ENCODE measurements at regions not wholly inside any gene's neighbourhood (a gene's known extent, or its start where the extent isn't known, plus 50 kb on each side); places are given as distances from the start of the nearest gene placed in this dataset.
"Not testable (repeated sequence)": the region's sequence is repeated elsewhere in the genome, so short reads cannot be mapped to it uniquely, and the experiment has no call there.

DNA sequence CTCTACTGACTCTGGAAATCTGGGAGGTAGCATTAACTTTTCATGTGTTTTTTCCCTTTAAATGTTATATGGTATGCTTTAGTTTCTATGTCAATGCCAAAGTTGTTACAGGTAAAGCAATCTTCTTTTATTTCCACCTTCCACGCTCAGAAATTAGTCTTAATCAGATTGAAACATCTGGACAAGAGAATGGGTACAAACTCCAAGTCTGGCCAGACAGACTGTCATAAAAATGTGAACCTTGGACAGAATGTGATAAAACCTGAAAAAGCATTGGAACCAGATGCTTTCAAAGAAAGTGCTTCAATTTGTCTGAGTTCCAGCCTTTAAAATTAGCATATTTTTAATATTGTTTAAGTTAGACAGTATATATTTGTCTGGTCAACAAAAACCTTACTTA, 110.7 kb upstream of the P2RY1 start:
- no peak for DNase-seq

DNA sequence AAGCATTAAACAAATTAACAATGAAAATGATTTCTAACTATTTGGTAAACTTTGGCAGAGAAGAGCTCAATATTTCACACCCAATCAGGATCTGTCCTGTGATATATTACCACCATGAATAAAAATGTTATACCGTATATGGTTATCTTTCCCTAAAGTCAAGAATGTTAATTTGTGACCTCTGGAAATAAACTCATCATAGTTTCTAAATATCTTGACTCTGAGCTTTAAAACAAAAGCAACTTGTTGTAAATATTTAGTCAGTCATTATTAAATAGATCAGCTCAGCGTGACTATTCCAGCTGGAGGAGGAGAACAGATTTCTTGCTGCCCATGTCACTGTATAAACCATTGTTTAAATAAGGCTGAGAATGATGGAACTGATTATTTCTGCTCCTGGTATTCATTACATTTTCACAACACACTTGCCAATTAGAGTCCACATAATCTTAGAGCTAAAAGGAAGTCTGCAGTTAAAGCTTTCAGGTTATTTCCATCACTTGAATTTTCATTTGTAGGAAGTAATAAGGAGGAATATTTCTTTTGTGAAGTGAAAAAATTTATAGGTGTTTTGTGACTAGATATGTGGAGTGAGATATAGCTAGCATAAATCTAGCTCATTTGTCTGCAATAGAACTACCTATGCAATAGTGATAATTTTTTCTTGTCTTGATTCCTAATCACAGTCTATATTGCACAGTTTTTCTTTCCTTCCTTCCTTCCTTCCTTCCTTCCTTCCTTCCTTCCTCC, 106.5 kb upstream of the P2RY1 start:
- no peak for DNase-seq

DNA sequence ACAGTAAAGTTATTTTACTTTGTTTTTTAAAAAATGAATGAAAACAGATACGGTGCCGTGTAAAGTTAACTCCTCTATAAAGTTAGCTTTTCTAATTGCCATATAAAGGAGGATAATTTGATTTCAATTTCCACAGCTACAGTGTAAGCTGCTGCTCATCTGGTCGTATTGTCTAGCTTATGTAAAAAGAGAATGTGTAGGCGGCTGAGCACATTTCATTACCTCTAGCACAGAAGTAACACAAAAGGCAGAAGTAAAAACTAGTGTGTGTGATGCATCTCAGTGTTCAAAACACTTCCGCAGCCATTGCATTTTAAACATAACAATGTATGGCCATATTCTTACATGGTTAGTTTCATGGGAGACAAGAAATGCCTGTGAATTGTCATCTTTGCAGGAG, 105.0 kb upstream of the P2RY1 start:
- DNase-seq = no peak

DNA sequence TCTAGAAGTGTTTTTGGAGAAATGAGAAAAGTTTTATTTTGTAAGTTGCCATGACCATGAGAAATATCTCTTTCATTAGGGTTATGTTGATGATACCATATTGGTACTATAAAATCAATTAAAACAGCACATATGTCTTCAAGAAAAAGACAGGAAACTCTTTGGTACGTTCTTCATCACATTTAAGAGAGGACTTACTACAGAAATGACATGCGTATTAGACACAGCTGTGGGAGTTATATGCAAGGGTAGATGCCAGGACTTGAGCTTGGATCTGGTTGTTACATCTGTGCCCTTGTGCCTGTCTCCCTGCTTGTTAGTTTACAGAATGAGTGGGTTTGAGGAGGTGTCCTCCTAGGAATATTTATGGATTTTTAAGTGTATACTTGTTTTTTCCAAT, 103.4 kb upstream of the P2RY1 start:
- no peak for DNase-seq

DNA sequence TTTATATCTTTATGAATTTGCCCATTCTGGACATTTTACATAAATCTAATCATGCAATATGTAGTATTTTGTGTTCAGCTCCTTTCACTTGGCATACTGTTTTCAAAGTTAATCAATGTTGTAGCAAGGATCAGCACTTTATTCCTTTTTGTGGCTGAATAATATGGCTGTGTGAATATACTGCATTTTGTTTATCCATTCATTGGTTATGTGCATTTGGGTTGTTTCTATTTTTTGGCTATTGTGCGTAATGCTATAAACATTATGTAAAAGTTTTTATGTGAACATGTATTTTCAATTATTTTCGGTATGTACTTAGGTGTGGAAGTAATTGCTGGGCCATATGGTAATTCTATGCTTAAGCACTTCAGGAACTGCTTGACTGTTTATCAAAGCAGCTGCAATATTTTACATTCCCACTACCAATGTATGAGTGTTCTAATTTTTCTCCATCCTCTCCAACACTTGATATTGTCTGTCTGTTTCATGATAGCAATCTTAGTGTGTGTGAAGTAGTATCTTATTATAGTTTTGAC, 101.3 kb upstream of the P2RY1 start:
- no peak for DNase-seq

DNA sequence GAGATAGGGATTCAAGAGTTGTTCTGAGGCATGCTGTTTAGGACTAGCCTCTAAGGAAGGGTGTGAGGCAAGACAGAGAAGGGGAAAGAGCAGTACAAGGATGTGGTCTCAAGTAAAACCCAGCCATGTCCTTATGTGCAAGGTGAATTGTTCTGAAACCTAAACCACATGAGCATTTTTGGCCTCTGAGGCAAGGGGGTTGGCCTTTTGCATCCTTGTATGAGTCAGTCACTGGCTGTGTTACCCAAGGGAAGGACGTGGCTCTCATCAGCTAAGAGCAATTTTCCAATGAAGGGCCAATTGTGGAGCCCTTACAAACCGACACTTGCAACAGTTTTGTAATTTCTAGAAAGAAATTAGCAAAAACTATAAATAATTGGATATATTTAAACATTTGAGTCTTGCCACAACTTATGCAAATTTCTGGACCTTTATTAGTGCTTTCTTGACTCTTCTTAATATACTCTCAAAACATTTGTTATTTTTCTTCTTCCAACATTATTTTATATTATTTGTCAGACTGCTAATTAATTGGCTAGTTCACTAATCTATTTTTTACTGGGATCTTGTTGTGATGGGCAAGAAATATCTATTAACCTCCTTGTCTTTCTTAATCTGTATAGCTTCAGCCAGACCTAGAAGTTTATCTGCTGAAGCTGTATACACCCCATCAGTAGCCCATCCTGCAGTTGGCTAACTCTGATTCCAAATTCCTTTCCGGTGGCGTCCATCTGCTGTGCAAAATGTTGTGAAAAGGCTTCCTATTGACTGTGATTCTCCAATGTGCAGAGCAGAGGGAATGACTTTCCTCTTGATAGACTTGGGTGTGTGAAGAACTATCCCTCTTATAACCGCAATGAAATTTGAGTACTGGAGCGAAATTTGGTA, 97.7 kb upstream of the P2RY1 start:
- DNase-seq = no peak

DNA sequence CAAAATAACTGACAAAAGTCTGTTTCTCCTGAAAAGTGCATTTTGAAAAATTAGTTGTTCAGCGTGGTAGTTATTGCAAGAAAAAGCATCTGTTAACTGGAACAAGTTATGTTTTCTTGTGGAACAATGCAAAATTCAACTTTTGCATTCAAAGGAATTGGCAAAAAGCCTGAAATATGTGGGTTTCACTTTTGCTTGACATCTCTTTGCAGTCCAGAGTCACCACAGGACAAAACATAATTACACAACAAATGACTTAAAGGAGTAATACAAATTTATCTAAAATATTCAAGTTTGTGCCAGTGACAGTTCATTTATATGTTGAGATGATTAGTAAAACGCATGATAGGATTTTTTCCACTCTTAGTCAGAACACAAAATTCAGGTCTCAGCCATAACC, 96.3 kb upstream of the P2RY1 start:
- DNase-seq = no peak

DNA sequence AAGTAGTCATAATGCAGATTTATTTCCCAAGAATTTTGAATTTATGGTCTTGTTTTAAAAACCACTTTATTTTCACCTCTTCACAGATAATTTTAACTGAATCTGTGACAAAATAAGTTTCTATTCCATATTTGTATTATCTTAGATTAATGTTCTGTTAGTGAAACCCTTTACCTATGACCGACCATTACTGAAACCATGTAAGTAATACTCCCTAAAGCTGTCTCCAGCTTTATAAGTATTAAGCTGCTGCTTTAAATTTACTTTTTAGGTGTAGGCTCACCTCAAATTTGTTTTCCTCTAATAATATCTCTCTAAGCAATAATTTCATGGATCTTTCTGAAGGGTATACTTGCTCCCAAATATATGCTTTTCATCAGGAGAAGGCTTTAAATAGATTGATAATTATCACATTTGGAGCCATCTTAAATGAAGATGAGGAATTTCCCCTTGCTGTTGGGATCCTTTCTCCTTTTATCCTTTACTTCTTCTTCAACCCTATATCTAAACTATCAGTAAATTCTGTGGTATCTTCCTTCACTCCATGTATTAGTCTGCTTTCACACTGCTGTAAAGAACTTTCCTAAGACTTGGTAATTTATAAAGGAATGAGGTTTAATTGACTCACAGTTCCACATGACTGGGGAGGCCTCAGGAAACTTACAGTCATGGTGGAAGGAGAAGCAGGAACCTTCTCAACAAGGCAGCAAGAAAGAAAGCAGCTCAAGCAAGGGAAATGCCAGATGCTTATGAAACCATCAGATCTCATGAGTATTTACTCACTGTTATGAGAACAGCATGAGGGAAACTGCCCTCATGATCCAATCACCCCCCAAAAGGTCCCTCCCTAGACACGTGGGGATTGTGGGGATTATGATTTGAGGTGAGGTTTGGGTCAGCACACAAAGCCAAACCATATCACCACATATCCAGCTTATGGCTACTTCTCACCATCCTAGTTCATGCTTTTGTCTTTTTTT, 92.3 kb upstream of the P2RY1 start:
- DNase-seq = no peak

DNA sequence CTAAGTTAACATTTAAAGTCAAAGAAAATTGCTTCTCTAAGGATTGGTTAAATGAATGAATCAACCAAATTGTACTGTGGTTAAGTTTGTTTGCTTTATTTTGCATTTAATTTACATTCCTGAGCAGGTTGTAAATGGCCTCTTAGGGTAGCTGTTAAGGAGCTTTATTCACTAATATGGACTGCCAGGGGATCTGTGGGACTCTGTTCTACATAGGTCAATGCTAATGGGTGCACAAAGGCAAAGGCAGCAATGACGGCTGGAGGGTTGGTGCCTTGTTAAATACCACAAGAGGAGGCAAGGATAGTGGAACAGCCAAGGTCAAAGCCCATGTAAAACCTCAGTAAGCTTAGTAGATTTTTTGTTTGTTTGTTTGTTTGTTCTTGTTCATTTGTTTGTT, 89.3 kb upstream of the P2RY1 start:
- no peak for DNase-seq

DNA sequence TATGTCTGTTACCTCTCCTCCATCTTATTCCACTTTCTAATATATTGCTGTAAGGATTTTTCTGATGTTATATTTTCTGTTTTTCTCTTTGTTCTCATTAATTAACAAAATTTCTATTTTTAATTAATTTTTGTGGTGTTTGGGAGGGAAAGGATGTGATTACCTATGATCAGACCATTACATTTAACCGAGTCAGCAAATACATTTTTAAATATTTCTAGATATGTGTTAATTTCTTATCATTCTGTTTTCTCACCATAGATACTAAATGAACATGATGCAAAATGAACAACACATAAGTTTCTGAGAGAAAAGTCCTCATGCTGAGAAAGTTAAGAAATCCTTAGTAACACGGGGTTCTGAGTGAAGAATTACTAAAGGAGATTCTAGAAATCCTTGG, 80.6 kb upstream of the P2RY1 start:
- DNase-seq = no peak

DNA sequence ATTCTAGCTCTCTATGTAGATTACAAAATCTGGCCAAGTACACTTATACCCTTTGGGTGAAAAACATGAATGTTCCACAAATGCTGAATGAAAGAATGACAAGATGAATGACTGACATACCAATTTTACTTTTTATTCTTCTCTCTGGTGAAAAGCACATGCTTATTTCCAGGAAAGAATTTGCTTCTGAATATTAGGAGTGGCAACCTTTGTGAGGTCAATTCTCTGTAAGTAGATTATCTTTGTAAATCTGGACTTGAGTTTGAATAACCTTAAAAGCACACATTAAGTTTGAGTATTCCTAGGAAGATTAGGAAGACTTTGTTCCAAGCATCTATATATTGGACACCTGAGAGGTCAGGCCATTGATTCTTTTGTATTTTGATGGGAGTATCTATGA, 78.1 kb upstream of the P2RY1 start:
- no peak for DNase-seq

DNA sequence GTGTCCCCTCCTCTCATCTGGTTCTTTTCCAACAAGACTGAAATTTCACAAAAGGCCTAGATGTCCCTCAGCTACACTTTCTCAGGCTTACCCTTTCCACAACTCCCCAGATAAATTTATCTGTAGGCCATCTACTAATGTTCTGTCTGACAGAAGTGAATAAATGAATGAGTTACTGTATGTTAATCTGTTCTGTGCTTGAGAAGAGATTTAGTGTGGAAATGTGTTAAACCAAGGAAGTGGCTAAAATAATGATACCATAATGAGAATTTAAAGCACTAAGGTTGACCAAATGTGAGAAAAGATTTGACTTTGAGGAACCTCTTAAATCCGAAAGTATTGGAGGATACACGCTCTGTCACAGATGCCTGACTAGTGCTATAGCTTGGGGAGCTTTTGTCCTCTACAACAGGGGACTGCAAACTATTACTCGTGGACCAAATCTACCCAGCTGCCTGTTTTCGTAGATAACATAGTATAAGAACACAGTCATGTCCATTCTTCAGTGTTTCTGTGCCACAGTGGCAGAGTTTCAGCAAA, 74.8 kb upstream of the P2RY1 start:
- no peak for DNase-seq

DNA sequence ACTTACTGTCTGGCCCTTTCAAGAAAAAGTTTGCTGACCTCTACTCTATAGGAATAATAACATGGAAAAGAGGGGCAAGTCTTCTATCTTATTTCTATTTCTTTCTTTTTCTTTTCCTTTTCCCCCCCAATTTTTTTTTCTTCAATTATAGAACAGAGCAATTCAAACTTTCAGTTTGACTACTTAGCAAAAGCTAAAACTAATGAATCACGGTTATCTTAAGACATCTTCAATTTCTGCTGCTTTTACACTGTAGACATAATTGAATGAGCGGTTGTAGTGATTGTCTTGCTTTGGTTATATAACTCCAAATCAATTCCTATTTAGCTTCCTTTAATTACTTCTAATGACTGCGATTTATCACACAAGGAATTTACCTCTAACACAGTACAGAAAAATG, 74.3 kb upstream of the P2RY1 start:
- no peak for DNase-seq

DNA sequence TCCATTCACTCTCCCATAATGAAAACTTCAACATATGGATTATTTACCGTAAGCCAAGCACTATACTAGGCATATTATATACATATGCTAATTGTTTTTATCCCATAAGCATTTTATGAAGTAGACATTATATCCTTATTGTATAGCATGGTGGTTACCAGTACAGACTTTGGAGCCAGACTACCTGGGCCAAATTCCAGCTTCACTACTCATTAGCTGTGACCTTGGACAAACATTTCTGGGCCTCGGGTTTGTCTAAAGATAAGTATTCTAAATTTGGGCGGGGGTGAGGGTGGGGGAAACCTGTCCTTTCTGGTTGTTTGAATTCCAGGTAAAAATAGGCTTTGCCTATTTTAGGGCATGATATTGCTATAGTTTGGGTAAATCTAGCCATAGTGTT, 66.5 kb upstream of the P2RY1 start:
- DNase-seq = no peak

DNA sequence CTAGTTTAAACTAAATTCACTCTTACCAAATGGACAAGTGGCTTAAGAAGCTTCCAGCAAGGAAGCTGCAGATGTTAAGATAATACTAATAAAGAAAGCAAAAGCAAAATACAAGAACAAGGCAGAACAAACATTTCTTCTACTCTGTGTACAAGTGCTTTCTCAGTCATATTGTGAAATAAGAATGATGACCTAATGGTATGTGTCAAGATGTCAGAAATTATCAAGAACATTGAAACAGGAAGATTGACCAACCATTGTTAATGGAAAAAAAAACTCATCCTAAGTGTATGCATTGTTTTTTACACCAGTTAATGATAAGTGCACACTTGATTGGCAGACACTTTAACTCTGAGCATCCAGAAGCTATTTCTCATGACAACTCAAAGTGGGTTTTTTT, 65.4 kb upstream of the P2RY1 start:
- no peak for DNase-seq

DNA sequence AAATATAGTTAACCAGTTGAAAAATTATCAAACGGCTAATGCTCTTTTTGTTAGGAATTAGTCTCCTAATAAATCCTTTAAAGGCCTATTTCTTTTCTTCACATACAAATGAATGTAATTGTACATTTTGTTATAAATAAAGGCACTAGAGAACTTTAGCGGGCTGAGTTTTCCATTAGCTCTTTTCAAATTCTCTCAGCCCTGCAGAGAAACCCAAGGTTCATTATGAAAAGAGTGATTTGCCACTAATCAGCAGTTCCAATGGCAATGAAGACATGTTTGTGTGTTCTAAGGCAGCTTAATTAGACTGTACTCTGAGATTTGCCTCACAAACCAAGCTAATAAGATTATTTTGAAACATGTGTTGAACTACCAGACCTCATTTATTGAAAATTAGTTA, 64.6 kb upstream of the P2RY1 start:
- DNase-seq = no peak

DNA sequence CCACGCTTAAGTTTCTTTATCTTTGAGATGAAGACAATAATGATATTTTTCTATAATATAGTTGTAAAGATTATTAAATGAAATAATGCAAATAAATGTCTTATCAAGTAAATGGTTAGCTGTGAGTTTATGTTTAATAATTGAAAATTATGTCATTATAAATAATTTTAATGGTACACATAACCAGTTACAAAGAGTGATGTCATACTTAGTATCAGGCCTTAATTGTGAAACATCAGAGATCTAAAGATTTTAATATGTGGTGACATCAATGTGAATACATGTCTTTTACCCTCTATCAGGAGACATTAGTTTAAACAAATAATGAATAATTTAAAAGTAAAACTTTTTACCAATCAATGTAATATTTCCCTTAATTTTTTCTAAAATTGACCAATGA, 63.8 kb upstream of the P2RY1 start:
- DNase-seq = no peak

DNA sequence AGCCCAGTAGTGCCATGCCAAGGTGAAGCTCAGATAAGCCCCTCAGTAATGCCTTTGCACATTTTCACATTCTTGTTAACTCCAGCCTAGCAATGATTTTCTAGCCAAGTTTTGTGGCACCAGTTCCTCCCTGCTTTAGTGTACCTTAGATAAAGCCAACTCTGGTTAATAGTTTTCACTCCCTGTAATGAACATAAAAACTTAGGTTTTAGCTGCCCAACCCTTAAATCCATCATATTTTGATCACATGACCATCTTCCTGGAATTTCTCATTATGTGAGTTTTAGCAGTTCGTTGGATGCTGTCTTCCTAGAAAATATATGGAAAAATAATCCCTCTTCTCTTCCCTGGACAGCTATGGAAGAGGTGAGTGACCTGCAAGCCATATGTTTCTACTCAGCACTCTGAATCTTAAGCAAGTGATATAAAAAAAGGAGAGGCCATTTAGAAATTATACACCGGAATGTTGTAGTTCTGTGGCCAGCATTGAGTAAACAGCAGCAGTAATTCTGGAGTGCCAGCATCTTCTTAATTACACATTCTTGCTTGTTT, 62.2 kb upstream of the P2RY1 start:
- DNase-seq = no peak

DNA sequence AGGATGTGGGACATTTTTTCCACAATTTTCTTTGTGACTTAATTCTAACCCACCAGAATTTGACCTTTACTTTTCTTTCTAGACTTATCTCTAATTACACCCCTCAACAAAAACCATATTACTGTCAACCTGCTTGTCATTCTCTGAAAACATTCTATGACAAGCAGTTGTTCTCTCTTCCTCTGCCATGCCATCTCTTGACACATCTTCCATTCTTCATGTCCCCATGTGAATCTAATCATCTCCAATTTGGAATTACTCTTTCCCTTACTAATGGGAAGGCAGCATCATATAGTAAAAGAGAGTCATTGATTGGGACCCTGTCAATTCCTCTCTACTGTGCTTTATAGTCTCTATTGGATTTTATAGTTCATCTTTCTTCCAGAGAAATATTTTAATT, 61.3 kb upstream of the P2RY1 start:
- no peak for DNase-seq

DNA sequence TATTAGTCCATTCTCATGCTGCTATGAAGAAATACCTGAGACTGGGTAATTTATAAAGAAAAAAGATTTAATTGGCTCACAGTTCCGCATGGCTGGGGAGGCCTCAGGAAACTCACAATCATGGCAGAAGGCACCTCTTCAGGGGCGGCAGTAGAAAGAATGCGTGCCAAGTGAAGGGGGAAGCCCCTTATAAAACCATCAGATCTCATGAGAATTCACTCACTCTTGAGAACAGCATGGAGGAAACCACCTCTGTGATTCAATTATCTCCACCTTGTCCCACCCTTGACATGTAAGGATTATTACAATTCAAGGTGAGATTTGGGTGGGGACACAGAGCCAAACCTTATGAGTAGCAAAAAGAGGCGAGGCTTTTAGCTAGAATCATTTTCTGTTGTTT, 60.7 kb upstream of the P2RY1 start:
- not testable (repeated sequence) for DNase-seq

DNA sequence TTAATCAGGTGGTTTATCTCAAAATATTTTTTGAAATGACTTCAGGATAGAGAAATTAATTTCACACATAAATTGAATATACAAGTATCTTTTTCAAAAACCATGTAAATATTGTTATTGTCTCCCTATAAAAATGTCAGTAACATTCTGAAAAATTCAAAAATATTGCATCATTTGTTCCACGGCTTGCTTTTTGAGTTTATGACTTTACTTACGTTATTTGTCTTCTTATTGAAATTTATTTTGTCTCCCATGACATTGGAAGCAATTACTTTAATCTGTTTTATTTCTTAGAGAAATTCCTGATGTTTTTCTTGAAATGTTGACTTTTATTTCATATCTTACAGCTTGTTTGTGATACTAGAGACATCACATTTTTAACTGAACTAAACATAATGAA, 56.9 kb upstream of the P2RY1 start:
- no peak for DNase-seq

DNA sequence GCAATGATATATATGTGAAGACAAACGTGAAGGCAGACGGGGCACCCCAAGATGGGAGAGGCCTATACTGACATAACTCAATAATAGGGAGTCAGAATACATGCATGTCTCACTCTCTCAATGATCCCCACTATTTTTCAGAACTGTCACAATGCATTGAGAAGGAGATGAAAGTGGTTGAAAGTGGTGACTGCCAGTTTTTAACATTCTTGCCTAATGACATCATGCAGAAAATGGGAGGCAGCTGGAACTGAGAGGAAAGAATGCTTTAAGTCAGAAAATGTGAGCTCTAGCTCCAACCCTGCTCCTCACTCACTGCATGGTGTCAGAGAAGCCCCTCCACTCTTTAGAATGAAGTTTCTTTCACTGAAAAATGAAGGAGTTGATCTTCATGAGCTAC, 55.3 kb upstream of the P2RY1 start:
- DNase-seq = no peak

Data from COR-L47 (cell line).